IPS-18c (cell line): ENCODE measurements at regions not wholly inside any gene's neighbourhood (a gene's known extent, or its start where the extent isn't known, plus 50 kb on each side); places are given as distances from the start of the nearest gene placed in this dataset.

Source experiments
- H3K4me3 ChIP-seq: 2 replicates; pipeline ENCODE4 v1.7.0; 2013; ENCODE audit warnings: low read depth, mild to moderate bottlenecking, low read length, moderate library complexity; ENCODE audit not compliant: insufficient read depth
- H3K9me3 ChIP-seq: one replicate; pipeline ENCODE4 v1.6.1; 2013; ENCODE audit warnings: mild to moderate bottlenecking, low read length, moderate library complexity; ENCODE audit not compliant: control insufficient read depth, insufficient read depth

DNA sequence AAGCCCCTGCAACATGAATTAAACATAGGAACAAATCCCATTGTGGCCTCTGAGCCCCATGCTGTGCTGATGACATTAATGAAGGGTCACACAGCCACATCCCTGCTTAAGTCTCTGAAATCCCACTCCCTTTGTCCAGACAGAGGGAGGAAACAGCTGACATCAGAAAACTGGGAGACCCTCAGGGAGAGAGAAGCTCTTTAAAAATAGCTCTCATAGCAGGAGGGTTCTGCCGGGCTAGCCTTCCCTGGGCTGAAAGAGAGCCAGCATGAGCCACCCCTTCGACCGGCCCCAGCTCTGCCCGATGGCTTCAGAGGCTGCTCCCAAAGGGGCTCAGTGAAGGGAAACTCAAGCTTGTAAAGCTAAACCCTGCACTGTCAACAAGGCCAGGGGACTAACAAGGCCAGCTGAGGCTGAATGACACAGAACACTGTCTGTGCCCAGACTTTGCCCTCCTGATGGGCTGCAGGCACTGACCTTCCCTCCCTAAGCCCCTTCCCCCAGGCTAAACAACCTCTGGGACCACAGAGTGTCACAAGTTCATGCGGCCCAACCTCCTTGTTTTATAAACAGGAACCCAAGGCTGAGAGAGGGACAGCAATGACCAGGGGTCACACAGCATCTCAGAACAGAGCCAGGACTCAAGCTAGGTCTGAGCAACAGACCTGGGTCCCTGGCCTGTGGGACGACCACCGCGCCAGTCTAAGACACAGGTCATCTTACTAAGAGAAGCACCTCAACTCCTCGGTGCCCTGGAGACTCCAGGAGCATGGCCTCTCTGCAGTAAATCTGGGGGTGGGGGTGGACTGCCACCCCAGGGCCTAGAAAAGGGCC lies 163.8 kb downstream of the CHST1 start:
- Histone ChIP-seq H3K4me3 (no peak overlapping the region), H3K9me3 (no peaks in the 10 kb centered on the region)

DNA sequence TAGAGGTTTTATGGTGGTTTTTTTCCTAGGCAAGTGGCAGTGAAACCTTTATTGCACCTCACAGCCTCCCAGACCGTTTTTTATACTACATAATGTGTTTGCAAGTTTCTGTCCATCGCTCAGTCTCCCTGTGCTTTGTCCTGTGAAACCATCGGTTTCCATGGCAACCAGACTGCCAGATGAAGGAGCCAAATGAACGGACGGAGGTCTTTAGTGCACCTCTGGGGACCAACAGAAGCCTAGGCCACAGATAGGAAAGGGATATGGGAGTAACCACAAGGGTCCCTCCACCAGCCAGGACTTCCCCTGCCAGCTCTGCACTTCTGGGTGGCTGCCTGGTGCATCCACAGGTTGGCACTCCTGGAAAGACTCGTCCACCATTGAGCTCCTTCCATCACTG lies 165.0 kb downstream of the CHST1 start:
- H3K4me3 ChIP-seq: no peak overlapping the region
- H3K9me3 ChIP-seq: no peaks in the 10 kb centered on the region

DNA sequence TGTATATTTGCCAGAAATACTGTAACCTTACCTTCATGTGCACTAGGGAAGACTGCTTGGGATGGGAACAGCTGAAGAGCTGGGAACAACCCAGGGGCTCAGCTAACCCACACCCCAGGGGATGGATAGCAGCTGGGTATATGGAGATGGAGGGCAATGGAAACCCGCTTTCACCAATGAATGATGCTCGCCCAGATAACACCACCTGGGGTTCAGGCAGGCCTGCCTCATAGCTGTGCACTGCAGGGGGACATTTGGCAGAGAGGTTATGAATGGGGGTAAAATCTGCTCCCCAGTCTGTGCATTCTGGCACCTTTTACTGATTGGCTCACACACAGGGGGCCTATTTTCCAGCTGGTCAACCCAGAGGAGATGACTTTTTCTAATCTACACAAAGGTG lies 170.7 kb downstream of the CHST1 start:
- H3K9me3 ChIP-seq: no peaks in the 10 kb centered on the region

DNA sequence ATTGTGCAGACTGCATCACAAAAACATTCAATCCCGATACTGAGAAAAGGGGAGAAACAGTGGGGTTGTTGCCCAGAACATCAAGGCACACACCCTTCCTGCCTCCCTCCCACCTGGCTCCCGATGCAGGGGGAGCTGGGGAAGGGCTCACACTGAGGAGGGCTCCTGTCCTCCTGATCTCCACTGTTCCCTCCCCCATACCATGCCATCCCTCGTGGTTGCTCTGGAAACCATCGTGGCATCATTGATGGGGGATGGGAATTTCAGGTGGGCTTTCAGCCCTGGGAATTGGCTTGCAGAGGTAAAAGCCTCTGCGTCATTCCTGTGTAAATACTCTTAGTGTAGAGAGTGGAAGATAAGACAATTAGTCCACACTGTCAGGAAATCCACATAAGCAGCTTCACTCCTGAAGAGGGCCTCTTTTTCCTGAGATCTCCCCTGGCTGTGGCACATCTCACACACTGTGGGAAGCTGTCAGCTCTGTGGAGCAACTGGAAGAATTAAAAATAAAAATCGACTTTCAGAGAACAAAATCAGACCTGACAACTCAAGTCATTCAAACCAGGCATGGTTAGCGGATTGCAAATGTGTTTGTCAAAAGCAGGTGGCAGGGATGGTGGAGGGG lies 176.0 kb downstream of the CHST1 start:
- H3K4me3 ChIP-seq: no peak overlapping the region
- H3K9me3 ChIP-seq: no peaks in the 10 kb centered on the region

More for the DNA sequence above, 170.7 kb downstream of the CHST1 start:
- H3K4me3 ChIP-seq: no peak overlapping the region

- Histone ChIP-seq H3K9me3 (no peaks in the 10 kb centered on the region), H3K4me3 (no peak overlapping the region)
Observed at GRCh38 chr11:45486461-45486860, 179.0 kb downstream of the CHST1 start.

- Histone ChIP-seq H3K9me3 (no peaks in the 10 kb centered on the region), H3K4me3 (no peak overlapping the region)
Observed at GRCh38 chr11:45485070-45485707, 180.2 kb downstream of the CHST1 start.

DNA sequence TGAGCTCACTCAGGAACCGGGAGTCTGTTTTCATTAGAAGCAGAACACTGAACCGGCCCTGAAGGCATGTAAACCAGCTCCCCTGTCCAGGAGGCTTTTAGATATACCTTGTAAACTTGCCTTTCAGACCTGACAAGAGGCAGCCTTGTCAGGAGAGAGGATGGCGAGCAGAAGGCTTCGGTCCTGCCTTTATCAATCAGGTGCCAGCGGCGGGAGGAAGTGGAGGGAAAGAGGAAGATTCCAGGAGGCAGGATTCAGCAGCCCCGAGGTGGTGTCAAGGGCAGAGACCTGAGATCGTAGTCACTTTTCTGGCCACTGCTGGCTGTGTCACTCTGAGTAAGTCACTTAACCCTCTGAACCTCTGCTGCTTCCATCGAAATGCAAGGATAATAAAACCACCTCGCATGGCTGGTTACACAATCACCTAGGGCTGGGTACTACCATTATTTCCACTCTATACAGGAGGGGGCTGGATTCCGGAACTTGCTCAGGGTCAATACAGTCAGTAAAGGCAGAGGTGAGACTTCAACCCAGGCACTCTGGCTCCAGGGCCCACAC lies 181.0 kb downstream of the CHST1 start:
- H3K9me3 ChIP-seq: no peaks in the 10 kb centered on the region
- no peak overlapping the region for H3K4me3 ChIP-seq

DNA sequence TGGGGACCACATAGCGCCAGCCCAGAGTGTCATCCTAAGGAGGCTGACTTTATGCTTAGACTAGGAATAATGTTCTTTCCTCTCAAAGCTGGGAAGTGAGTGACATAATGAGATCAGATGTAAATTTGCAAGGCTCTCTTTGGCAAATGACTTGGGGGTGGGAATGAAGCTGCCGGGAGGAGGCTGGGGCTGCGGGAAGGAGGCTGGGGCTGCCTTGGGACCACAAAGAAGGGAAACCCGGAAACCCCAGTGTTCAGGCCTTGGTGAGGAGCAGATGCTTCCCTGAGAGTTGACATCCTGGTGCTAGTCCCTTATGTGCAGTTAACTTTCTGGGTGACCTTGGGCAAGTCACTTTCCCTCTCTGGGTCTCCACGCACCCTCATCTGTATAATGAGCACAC lies 182.0 kb downstream of the CHST1 start:
- Histone ChIP-seq H3K4me3 (no peak overlapping the region), H3K9me3 (no peaks in the 10 kb centered on the region)

GRCh38 chr11:45482331-45482730 lies 183.1 kb downstream of the CHST1 start:
- H3K9me3 ChIP-seq: no peaks in the 10 kb centered on the region
- H3K4me3 ChIP-seq: no peak overlapping the region

- no peaks in the 10 kb centered on the region for H3K9me3 ChIP-seq
- no peak overlapping the region for H3K4me3 ChIP-seq
Observed at GRCh38 chr11:45481026-45481425, 184.4 kb downstream of the CHST1 start.

GRCh38 chr11:45477588-45477987 lies 187.8 kb downstream of the CHST1 start:
- no peaks in the 10 kb centered on the region for H3K9me3 ChIP-seq
- H3K4me3 ChIP-seq: no peak overlapping the region

DNA sequence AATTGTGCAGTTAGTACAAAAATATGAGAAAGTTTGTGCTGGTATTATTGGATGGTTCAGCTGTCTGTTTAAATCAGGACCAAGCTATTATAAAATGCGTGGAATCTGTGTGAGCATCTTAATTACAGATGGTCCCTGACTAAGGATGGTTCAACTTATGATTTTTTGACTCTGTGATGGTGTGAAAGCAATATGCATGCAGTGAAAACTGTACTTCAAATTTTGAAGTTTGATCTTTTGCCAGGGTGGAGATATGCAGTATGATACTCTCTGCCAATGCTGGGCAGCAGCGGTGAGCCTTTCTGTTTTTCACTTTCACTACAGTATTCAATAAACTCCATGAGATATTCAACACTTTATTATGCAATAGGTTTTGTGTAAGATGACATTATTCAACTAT lies 189.3 kb downstream of the CHST1 start:
- no peak overlapping the region for H3K4me3 ChIP-seq
- H3K9me3 ChIP-seq: no peaks in the 10 kb centered on the region

GRCh38 chr11:45475173-45475572 lies 189.0 kb upstream of the SYT13 start:
- H3K4me3 ChIP-seq: no peak overlapping the region
- no peaks in the 10 kb centered on the region for H3K9me3 ChIP-seq

DNA sequence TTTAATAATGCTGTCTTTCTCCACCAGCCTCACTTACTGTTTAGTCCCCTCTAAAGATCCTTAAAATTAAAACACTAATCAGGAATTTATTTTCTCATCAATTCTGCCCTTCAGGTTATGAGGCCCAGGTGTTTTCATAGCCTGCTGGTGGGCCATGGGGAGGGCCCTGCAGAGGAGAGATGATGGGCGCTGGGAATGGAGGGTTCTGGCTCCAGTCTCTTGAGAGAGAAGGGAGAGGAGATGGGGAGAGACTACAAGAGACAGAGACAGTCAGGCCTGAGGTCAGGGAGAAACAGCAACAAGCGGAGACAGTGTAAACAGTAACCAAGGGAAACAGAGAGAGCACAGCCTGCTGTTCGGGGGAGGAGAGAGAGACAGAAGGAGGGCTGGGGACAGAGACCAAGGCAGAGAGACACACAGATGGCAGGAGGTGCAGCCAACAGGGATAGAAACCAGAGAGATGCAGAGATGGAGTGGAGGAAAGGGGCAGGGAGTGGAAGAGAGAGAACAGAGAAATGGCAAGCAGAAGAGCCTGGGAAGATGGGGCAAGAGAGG lies 187.3 kb upstream of the SYT13 start:
- H3K4me3 ChIP-seq: no peak overlapping the region
- no peaks in the 10 kb centered on the region for H3K9me3 ChIP-seq

- Histone ChIP-seq H3K4me3 (no peak overlapping the region), H3K9me3 (no peaks in the 10 kb centered on the region)
Observed at GRCh38 chr11:45472716-45473317, 186.7 kb upstream of the SYT13 start.

DNA sequence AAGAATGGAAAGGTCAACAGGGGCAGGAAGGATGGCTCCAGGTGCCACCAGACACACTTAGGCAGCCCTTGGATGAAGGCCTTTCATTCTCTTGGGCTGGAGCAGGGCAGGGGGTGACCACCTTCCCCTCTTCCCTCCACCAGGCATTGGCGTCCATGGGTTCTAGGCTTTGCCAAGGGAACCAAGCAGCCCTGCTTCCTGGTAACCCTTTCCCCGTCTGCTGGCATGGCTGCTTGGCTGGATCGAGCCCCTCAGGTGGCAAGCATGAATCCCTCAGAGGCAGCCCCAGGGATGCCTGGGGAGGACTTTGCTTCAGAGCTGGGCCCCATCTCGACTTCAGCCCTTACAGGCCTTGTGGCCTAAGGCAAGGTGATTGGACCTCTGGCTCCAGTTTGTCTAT lies 185.1 kb upstream of the SYT13 start:
- no peak overlapping the region for H3K4me3 ChIP-seq
- H3K9me3 ChIP-seq: no peaks in the 10 kb centered on the region

GRCh38 chr11:45470794-45471167 lies 184.6 kb upstream of the SYT13 start:
- no peaks in the 10 kb centered on the region for H3K9me3 ChIP-seq

More at GRCh38 chr11:45470794-45471167, 184.6 kb upstream of the SYT13 start:
- H3K4me3 ChIP-seq: no peak overlapping the region
